NB4 (cell line): ENCODE measurements at regions not wholly inside any gene's neighbourhood (a gene's known extent, or its start where the extent isn't known, plus 50 kb on each side); places are given as distances from the start of the nearest gene placed in this dataset.

Experiments used
- MYC ChIP-seq: IDR thresholded peaks from 2 replicates; pipeline ENCODE4 v1.6.1; 2011; ENCODE audit warnings: low read depth, low read length
- POLR2A ChIP-seq: IDR thresholded peaks from 2 replicates; pipeline ENCODE4 v1.6.1; 2011; ENCODE audit warnings: mild to moderate bottlenecking; ENCODE audit not compliant: insufficient read length; ENCODE audit errors: extremely low read depth
- TF ChIP-seq, protein P1 (sequence below): IDR thresholded peaks from one replicate; pipeline ENCODE4 v1.5.1; 2012; ENCODE audit warnings: low read depth, low read length
- TF ChIP-seq, protein P2 (sequence below): IDR thresholded peaks from 2 replicates; pipeline ENCODE4 v1.6.1; 2011; ENCODE audit warnings: low read depth, low read length

- TF ChIP-seq, protein P1, sequence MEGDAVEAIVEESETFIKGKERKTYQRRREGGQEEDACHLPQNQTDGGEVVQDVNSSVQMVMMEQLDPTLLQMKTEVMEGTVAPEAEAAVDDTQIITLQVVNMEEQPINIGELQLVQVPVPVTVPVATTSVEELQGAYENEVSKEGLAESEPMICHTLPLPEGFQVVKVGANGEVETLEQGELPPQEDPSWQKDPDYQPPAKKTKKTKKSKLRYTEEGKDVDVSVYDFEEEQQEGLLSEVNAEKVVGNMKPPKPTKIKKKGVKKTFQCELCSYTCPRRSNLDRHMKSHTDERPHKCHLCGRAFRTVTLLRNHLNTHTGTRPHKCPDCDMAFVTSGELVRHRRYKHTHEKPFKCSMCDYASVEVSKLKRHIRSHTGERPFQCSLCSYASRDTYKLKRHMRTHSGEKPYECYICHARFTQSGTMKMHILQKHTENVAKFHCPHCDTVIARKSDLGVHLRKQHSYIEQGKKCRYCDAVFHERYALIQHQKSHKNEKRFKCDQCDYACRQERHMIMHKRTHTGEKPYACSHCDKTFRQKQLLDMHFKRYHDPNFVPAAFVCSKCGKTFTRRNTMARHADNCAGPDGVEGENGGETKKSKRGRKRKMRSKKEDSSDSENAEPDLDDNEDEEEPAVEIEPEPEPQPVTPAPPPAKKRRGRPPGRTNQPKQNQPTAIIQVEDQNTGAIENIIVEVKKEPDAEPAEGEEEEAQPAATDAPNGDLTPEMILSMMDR: no peak
- no peak for TF ChIP-seq POLR2A
- no peak for TF ChIP-seq MYC
- TF ChIP-seq, protein P2, sequence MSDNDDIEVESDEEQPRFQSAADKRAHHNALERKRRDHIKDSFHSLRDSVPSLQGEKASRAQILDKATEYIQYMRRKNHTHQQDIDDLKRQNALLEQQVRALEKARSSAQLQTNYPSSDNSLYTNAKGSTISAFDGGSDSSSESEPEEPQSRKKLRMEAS: no peak
These were observed 375.2 kb upstream of the ANO5 start for GRCh38 chr11:21817696-21818095.
